ENCODE measurements at regions not wholly inside any gene's neighbourhood (a gene's known extent, or its start where the extent isn't known, plus 50 kb on each side); places are given as distances from the start of the nearest gene placed in this dataset.

- TF ChIP-seq CTCF (IDR thresholded peaks at IDR 0.05) = no peak
- Mint-ChIP-seq H3K9me3 (no peaks in the 10 kb centered on the region), H3K4me3 (no peak overlapping the region), H3K27me3 (ENCODE audit: insufficient read depth) (peaks cover 3% of the 10 kb centered on the region; the same call in 1 of the 2 replicates), H3K4me1 (ENCODE audit: low read depth) (peaks cover 45% of the 10 kb centered on the region), H3K27ac (no peak overlapping the region), H3K36me3 (ENCODE audit: low read depth) (no peaks in the 10 kb centered on the region)
- no peak for DNase-seq
Observed at GRCh38 chr7:22601003-22601402, 101.0 kb upstream of the STEAP1B start.

- H3K4me1 Mint-ChIP-seq (ENCODE audit: low read depth) = peaks cover 45% of the 10 kb centered on the region
- TF ChIP-seq CTCF (IDR thresholded peaks at IDR 0.05) = no peak
- H3K9me3 Mint-ChIP-seq = peaks cover 6% of the 10 kb centered on the region; the same call in 1 of the 2 replicates
- peaks cover 3% of the 10 kb centered on the region; the same call in 1 of the 2 replicates for H3K27me3 Mint-ChIP-seq (ENCODE audit: insufficient read depth)
- H3K4me3 Mint-ChIP-seq = peak overlapping the region; percentile 45
- H3K27ac Mint-ChIP-seq = peak overlapping the region; percentile 86
- H3K36me3 Mint-ChIP-seq (ENCODE audit: low read depth) = peaks cover 15% of the 10 kb centered on the region
- no peak for DNase-seq
Observed at GRCh38 chr7:22598318-22598920, 98.4 kb upstream of the STEAP1B start.

GRCh38 chr7:22597844-22598243 lies 97.9 kb upstream of the STEAP1B start:
- Mint-ChIP-seq H3K9me3 (peaks cover 6% of the 10 kb centered on the region; the same call in 1 of the 2 replicates), H3K4me3 (peak overlapping the region; percentile 45), H3K27ac (peak overlapping the region; percentile 86), H3K4me1 (ENCODE audit: low read depth) (peaks cover 40% of the 10 kb centered on the region), H3K27me3 (ENCODE audit: insufficient read depth) (no peaks in the 10 kb centered on the region; the same call in 1 of the 2 replicates), H3K36me3 (ENCODE audit: low read depth) (peaks cover 15% of the 10 kb centered on the region)
- DNase-seq = peak; percentile 83
- no peak for TF ChIP-seq CTCF (IDR thresholded peaks at IDR 0.05)

DNA sequence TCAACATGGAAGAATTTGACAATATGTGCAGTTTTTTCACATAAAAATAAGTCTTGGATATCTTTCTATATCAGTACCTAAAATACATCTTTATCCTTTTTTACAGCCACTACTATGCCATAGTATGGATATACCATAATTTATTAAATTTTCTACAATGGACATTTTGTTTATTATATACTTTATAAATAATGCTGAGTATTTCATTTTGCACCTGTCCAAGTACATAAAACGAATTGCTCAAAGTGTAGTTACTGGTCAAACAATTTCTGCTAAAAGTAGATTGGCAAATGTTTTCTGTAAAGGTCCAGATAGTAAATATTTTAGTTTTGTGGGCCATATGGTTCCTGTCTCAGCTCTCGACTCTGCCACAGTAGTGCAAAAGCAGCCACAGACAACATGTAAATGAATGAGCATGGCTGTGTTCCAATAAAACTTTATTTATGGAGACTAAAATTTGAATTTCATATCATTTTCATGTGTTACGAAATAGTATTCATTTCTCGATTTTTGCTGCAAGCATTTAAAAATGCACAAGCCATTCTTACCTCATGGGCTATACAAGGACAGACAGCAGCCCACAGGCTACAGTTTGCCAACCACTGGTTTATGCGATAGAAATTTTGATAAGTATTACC lies 96.9 kb upstream of the STEAP1B start:
- no peak overlapping the region for H3K4me3 Mint-ChIP-seq
- peaks cover 6% of the 10 kb centered on the region; the same call in 1 of the 2 replicates for H3K9me3 Mint-ChIP-seq
- TF ChIP-seq CTCF (IDR thresholded peaks at IDR 0.05) = no peak
- peaks cover 38% of the 10 kb centered on the region for H3K4me1 Mint-ChIP-seq (ENCODE audit: low read depth)
- H3K36me3 Mint-ChIP-seq (ENCODE audit: low read depth) = peaks cover 22% of the 10 kb centered on the region
- H3K27ac Mint-ChIP-seq = no peak overlapping the region
- DNase-seq = no peak
- no peaks in the 10 kb centered on the region; the same call in 1 of the 2 replicates for H3K27me3 Mint-ChIP-seq (ENCODE audit: insufficient read depth)

DNA sequence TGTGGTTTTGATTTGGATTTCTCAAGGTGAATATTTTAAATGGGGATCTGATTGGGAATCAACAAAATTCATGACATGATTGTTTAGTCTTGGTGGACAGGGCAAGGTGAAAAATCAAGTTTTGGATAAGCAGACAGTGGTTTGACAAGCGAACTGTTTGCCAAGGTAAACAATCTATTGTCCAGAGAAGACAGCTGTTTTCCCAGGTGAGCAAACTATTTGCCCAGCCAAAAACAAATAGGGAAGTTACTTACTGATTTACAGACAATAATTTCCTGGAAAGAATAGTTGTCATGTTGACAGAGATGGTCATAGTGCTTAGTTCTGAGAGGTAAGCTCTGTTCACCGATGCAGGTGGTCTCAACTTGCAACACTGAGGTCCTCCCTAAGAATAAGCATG lies 94.0 kb upstream of the STEAP1B start:
- H3K27ac Mint-ChIP-seq = no peak overlapping the region

More for the DNA sequence above, 94.0 kb upstream of the STEAP1B start:
- no peak for DNase-seq
- Mint-ChIP-seq H3K4me1 (ENCODE audit: low read depth) (peaks cover 39% of the 10 kb centered on the region), H3K9me3 (peaks cover 6% of the 10 kb centered on the region; the same call in 1 of the 2 replicates), H3K27me3 (ENCODE audit: insufficient read depth) (no peaks in the 10 kb centered on the region; the same call in 1 of the 2 replicates), H3K4me3 (no peak overlapping the region), H3K36me3 (ENCODE audit: low read depth) (peaks cover 22% of the 10 kb centered on the region)
- no peak for TF ChIP-seq CTCF (IDR thresholded peaks at IDR 0.05)

Data from HFFc6 (cell line).